Astrocyte (in vitro differentiated cells and primary cell): ENCODE measurements at regions not wholly inside any gene's neighbourhood (a gene's known extent, or its start where the extent isn't known, plus 50 kb on each side); places are given as distances from the start of the nearest gene placed in this dataset.

Experiments used
- EZH2 ChIP-seq: IDR thresholded peaks from 2 replicates; pipeline ENCODE4 v1.6.1; 2012; ENCODE audit warnings: mild to moderate bottlenecking, low read length, inconsistent platforms; ENCODE audit not compliant: insufficient read depth
- TF ChIP-seq, protein P1 (sequence below): IDR thresholded peaks from 2 replicates; pipeline ENCODE4 v1.5.1; 2011; ENCODE audit warnings: low read depth, mild to moderate bottlenecking, inconsistent platforms, low read length, moderate library complexity; ENCODE audit not compliant: insufficient read depth

DNA sequence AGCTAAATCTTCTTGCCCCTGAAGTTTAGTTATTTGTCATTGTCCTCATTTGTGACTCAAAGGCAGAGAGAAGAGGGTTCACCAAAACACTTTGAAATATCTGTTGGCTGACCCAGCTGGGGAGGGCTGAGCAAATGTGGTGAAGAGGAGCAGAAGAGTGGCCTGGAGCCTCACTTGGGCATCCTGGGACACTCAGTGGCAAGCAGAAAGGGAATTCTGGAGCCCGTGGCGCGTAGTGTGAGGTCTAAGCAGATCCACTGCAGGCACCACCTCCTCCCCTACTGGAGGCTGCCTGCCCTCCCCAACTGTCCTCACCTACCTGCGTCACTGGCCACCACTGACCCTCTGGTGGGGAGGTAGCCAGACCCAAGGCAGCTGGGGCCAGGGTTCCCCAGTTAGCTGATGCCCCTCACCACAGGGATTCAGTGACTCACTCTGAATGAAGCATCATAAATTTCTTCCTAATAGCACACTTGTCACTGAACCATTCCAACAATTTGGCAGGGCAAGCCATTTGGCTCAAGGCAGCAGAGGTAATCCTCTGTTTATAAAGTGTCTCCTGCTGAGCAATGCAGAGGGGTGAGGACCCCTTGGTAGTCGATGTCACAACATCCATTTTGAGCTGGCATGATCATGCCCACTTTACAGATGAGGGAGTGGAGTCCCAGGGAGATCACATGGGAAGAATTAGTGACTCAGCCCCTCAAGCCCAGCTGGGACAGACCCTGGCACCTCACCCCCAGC is 80.3 kb downstream of the NENF start:
- TF ChIP-seq, protein P1, sequence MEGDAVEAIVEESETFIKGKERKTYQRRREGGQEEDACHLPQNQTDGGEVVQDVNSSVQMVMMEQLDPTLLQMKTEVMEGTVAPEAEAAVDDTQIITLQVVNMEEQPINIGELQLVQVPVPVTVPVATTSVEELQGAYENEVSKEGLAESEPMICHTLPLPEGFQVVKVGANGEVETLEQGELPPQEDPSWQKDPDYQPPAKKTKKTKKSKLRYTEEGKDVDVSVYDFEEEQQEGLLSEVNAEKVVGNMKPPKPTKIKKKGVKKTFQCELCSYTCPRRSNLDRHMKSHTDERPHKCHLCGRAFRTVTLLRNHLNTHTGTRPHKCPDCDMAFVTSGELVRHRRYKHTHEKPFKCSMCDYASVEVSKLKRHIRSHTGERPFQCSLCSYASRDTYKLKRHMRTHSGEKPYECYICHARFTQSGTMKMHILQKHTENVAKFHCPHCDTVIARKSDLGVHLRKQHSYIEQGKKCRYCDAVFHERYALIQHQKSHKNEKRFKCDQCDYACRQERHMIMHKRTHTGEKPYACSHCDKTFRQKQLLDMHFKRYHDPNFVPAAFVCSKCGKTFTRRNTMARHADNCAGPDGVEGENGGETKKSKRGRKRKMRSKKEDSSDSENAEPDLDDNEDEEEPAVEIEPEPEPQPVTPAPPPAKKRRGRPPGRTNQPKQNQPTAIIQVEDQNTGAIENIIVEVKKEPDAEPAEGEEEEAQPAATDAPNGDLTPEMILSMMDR, result no peak
- TF ChIP-seq EZH2, result no peak
